Liver (tissue), 8 donors: ENCODE measurements at regions not wholly inside any gene's neighbourhood (a gene's known extent, or its start where the extent isn't known, plus 50 kb on each side); places are given as distances from the start of the nearest gene placed in this dataset.

Source experiments
- DNase-seq: peaks from one replicate; pipeline ENCODE4 v3.0.0-alpha.2; 2017; ENCODE audit warnings: low spot score
- H3K27ac ChIP-seq, 2 donors: one replicate each; pipeline ENCODE4 v1.7.0; 2013; ENCODE audit warnings: inconsistent platforms in 2 of 2, low read length in 2 of 2, control low read depth in 1 of 2, low read depth in 1 of 2, mild to moderate bottlenecking in 1 of 2
- H3K27me3 ChIP-seq, 4 donors: one replicate each; pipeline versions ENCODE4 v1.6.1 to v1.7.0; 2013; ENCODE audit warnings: low read length in 3 of 4, inconsistent platforms in 1 of 4, mild to moderate bottlenecking in 1 of 4, moderate library complexity in 1 of 4; ENCODE audit not compliant: control insufficient read depth in 4 of 4, insufficient read depth in 4 of 4
- H3K36me3 ChIP-seq, 4 donors: one replicate each; pipeline versions ENCODE4 v1.6.1 to v1.7.0; 2013; ENCODE audit warnings: low read length in 3 of 4, mild to moderate bottlenecking in 3 of 4, low read depth in 1 of 4, moderate library complexity in 1 of 4; ENCODE audit not compliant: control insufficient read depth in 4 of 4, insufficient read depth in 3 of 4
- H3K4me1 ChIP-seq, 4 donors: one replicate each; pipeline versions ENCODE4 v1.6.1 to v1.7.0; 2013; ENCODE audit warnings: low read length in 3 of 4, mild to moderate bottlenecking in 3 of 4, moderate library complexity in 1 of 4; ENCODE audit not compliant: control insufficient read depth in 4 of 4, insufficient read depth in 4 of 4
- H3K4me3 ChIP-seq, 3 donors: one replicate each; pipeline versions ENCODE4 v1.6.1 to v1.7.0; 2013; ENCODE audit warnings: low read length in 3 of 3, control low read depth in 1 of 3, low read depth in 1 of 3, mild to moderate bottlenecking in 1 of 3
- H3K9ac ChIP-seq, 2 donors: one replicate each; pipeline ENCODE4 v1.7.0; 2013; ENCODE audit warnings: low read length in 2 of 2, mild to moderate bottlenecking in 2 of 2, moderate library complexity in 2 of 2, control low read depth in 1 of 2, low read depth in 1 of 2
- H3K9me3 ChIP-seq, 4 donors: one replicate each; pipeline versions ENCODE4 v1.6.1 to v1.7.0; 2013; ENCODE audit warnings: low read length in 3 of 4; ENCODE audit not compliant: control insufficient read depth in 4 of 4
- EGR1 ChIP-seq, 2 donors: IDR thresholded peaks; 2 replicates each; pipeline ENCODE4 v1.6.1; 2016 to 2018; ENCODE audit warnings: antibody characterized with exemption in 2 of 2, low read depth in 2 of 2
- FOXA1 ChIP-seq: IDR thresholded peaks from 2 replicates; pipeline ENCODE4 v1.6.1; 2016; ENCODE audit warnings: antibody characterized with exemption
- FOXA2 ChIP-seq: IDR thresholded peaks from 2 replicates; pipeline ENCODE4 v1.6.1; 2016; ENCODE audit warnings: antibody characterized with exemption
- GABPA ChIP-seq, 2 donors: IDR thresholded peaks in 1 of 2; conservative IDR thresholded peaks in 1 of 2; 2 replicates each; pipeline ENCODE4 v1.6.1; 2016; ENCODE audit warnings: antibody characterized with exemption in 2 of 2, mild to moderate bottlenecking in 1 of 2, moderate library complexity in 1 of 2
- HNF4A ChIP-seq, 2 donors: conservative IDR thresholded peaks; 2 replicates each; pipeline ENCODE4 v1.6.1; 2016; ENCODE audit warnings: antibody characterized with exemption in 2 of 2, mild to moderate bottlenecking in 2 of 2
- HNF4G ChIP-seq: IDR thresholded peaks from 2 replicates; pipeline ENCODE4 v1.6.1; 2016; ENCODE audit warnings: antibody characterized with exemption
- JUND ChIP-seq, 2 donors: IDR thresholded peaks; 2 replicates each; pipeline ENCODE4 v1.6.1; 2016; ENCODE audit warnings: antibody characterized with exemption in 2 of 2
- NR2F2 ChIP-seq: IDR thresholded peaks from 2 replicates; pipeline ENCODE4 v1.6.1; 2016; ENCODE audit warnings: antibody characterized with exemption
- RAD21 ChIP-seq, 2 donors: IDR thresholded peaks; 2 replicates each; pipeline ENCODE4 v1.6.1; 2016; ENCODE audit warnings: antibody characterized with exemption in 2 of 2, mild to moderate bottlenecking in 2 of 2
- RXRA ChIP-seq, 2 donors: IDR thresholded peaks; 2 replicates each; pipeline ENCODE4 v1.6.1; 2017 to 2018; ENCODE audit warnings: antibody characterized with exemption in 2 of 2, mild to moderate bottlenecking in 1 of 2
- SP1 ChIP-seq: IDR thresholded peaks from 2 replicates; pipeline ENCODE4 v1.6.1; 2018; ENCODE audit warnings: antibody characterized with exemption, mild to moderate bottlenecking
- TAF1 ChIP-seq: conservative IDR thresholded peaks from 2 replicates; pipeline ENCODE4 v1.6.1; 2016; ENCODE audit warnings: antibody characterized with exemption, mild to moderate bottlenecking
- WGBS: extraction: QIAGEN DNeasy Blood & Tissue Kit; methylation state at CpG from one replicate; pipeline ENCODE4 v1.1.7; 2013; 5-methylcytosine and 5-hydroxymethylcytosine counted together
- TF ChIP-seq, protein P1 (sequence below): IDR thresholded peaks from 2 replicates; pipeline ENCODE4 v1.6.1; 2016; ENCODE audit warnings: antibody characterized with exemption
- TF ChIP-seq, protein P2 (sequence below): IDR thresholded peaks from 2 replicates; pipeline ENCODE4 v1.6.1; 2016; ENCODE audit warnings: antibody characterized with exemption
- TF ChIP-seq, protein P3 (sequence below): fragments of 150-350 bp; IDR thresholded peaks from 2 replicates; pipeline ENCODE4 v1.5.1; 2017; ENCODE audit warnings: improper control_type of control experiment, low read depth, low read length; ENCODE audit not compliant: missing input control
- TF ChIP-seq, protein P4 (sequence below): IDR thresholded peaks from 2 replicates; pipeline ENCODE4 v1.6.1; 2016; ENCODE audit warnings: antibody characterized with exemption
- donor health status: healthy.
- donor health status: healthy.
- donor health status: healthy.
- donor health status: healthy.
- donor health status: healthy.

DNA sequence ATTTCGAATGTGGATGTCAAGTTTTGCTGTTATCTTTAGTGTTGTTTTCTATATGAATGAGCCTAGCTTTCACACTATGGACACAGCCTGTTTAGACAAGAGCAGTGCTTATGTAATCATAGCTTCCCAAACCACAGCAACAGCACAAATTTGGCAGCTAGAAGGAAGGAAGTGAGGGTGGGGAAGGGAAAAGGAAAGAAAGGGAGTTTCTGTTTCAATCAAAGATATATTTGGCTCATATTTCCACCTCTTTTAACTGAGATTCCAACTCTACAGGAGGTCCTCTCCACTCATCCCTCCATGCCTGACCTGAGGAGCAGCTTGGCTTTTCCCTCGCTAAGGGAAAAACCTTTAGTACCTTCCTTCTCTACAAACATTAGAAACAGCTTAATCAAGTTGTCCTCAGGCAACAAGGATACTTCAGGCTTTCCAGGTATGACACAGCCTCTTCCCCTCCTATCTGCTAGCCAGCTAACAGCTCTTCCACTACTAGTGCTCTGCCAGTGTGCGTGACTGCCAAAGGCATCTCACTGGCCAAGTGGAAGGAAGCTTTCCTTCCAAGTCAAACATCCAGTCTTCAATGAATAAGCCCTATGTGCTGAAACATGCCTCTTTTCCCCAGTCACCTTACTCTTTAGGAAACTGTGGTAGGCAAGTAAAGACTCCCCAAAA is 268.6 kb upstream of the PTGER4 start:
- 71% methylated on average over 3 of the region's 3 CpGs for WGBS
- H3K36me3 ChIP-seq, result no peaks in the 10 kb centered on the region
- H3K9me3 ChIP-seq, result no peaks in the 10 kb centered on the region
- H3K27ac ChIP-seq, result peak overlapping the region in 1 of 2 donors; percentile 10
- no peak overlapping the region for H3K4me3 ChIP-seq
- no peak for DNase-seq
- H3K4me1 ChIP-seq, result no peaks in the 10 kb centered on the region
- TF ChIP-seq HNF4G (no peak), JUND (IDR thresholded peaks at IDR 0.05) (no peak), EGR1 (IDR thresholded peaks at IDR 0.05; ENCODE audit: low read depth in 2 of 2) (peak in 1 of 2 donors; percentile 24), GABPA (IDR thresholded peaks at IDR 0.05 in 1 of 2, conservative IDR thresholded peaks at IDR 0.05 in 1 of 2) (no peak), TAF1 (no peak), NR2F2 (no peak), SP1 (no peak), FOXA2 (no peak), RXRA (IDR thresholded peaks at IDR 0.05) (no peak)
- TF ChIP-seq, protein P1, sequence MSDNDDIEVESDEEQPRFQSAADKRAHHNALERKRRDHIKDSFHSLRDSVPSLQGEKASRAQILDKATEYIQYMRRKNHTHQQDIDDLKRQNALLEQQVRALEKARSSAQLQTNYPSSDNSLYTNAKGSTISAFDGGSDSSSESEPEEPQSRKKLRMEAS, result peak; percentile 57
- TF ChIP-seq, protein P2, sequence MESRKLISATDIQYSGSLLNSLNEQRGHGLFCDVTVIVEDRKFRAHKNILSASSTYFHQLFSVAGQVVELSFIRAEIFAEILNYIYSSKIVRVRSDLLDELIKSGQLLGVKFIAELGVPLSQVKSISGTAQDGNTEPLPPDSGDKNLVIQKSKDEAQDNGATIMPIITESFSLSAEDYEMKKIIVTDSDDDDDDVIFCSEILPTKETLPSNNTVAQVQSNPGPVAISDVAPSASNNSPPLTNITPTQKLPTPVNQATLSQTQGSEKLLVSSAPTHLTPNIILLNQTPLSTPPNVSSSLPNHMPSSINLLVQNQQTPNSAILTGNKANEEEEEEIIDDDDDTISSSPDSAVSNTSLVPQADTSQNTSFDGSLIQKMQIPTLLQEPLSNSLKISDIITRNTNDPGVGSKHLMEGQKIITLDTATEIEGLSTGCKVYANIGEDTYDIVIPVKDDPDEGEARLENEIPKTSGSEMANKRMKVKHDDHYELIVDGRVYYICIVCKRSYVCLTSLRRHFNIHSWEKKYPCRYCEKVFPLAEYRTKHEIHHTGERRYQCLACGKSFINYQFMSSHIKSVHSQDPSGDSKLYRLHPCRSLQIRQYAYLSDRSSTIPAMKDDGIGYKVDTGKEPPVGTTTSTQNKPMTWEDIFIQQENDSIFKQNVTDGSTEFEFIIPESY, result no peak
- H3K27me3 ChIP-seq, result no peaks in the 10 kb centered on the region
- H3K9ac ChIP-seq, result no peak overlapping the region

DNA sequence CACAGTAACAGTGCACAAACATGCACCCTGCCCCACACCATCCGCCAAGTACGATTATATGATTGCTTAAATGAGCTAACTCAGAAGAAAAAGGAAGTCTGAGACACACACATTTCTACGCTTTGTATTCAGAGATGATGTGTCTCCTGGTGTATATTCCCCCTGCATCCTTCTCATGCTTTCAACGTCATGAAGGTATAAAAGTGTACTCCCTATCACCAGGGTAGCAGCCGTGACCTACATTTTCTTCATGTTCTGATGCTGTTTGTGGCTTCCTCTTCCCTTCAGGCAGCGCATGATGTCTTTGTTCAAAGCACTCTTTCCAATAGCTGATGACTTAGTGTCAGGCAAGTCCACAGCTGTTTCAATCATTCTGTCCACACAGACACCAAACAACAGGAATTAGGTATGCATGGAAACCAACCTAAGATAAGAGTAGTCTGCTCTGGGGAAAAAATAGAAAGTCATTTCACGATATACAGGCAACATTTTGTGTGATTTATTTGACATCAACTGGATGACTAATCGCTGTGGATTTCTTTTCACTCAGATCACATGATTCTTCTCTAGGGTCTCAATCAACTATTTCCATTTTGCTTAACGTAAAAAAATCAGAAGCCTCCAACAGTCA is 269.4 kb upstream of the PTGER4 start:
- peak overlapping the region in 1 of 2 donors; percentile 10 for H3K27ac ChIP-seq
- H3K4me3 ChIP-seq, result no peak overlapping the region
- H3K36me3 ChIP-seq, result no peaks in the 10 kb centered on the region
- no peak overlapping the region for H3K9ac ChIP-seq
- no peak for DNase-seq
- WGBS, result 54% methylated on average over 9 of the region's 9 CpGs
- H3K9me3 ChIP-seq, result no peaks in the 10 kb centered on the region
- no peaks in the 10 kb centered on the region for H3K4me1 ChIP-seq
- no peaks in the 10 kb centered on the region for H3K27me3 ChIP-seq
- TF ChIP-seq, protein P3, sequence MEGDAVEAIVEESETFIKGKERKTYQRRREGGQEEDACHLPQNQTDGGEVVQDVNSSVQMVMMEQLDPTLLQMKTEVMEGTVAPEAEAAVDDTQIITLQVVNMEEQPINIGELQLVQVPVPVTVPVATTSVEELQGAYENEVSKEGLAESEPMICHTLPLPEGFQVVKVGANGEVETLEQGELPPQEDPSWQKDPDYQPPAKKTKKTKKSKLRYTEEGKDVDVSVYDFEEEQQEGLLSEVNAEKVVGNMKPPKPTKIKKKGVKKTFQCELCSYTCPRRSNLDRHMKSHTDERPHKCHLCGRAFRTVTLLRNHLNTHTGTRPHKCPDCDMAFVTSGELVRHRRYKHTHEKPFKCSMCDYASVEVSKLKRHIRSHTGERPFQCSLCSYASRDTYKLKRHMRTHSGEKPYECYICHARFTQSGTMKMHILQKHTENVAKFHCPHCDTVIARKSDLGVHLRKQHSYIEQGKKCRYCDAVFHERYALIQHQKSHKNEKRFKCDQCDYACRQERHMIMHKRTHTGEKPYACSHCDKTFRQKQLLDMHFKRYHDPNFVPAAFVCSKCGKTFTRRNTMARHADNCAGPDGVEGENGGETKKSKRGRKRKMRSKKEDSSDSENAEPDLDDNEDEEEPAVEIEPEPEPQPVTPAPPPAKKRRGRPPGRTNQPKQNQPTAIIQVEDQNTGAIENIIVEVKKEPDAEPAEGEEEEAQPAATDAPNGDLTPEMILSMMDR, result no peak
- TF ChIP-seq FOXA1 (no peak), SP1 (peak; percentile 20)
- TF ChIP-seq, protein P1, result no peak

DNA sequence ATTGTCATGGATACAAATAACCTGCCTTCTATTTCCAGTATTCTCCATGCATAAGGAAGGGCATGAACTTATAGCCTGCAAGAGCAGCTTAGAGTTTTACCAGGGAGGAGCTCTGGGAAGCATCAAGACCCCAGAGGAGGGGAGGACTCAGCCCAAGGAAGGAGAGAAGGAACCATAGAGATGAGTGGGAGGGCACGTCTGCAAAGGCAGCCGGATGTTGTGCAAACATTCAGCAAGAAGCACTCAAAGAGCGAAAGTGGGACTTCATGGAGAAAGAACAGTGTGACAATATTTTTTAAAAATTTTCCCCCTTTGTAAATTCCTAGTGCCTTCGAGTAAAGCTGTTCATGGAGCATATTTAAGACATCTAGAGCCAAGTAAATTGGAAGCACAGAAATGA is 270.1 kb upstream of the PTGER4 start:
- Histone ChIP-seq H3K36me3 (no peaks in the 10 kb centered on the region), H3K27me3 (no peaks in the 10 kb centered on the region), H3K4me1 (no peaks in the 10 kb centered on the region), H3K9ac (no peak overlapping the region), H3K9me3 (no peaks in the 10 kb centered on the region), H3K27ac (peak overlapping the region; percentile 10 to 22), H3K4me3 (no peak overlapping the region)
- WGBS, result 70% methylated on average over 4 of the region's 4 CpGs
- no peak for DNase-seq
- TF ChIP-seq HNF4A (conservative IDR thresholded peaks at IDR 0.05), result no peak
- TF ChIP-seq, protein P4, sequence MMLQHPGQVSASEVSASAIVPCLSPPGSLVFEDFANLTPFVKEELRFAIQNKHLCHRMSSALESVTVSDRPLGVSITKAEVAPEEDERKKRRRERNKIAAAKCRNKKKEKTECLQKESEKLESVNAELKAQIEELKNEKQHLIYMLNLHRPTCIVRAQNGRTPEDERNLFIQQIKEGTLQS, result no peak
- TF ChIP-seq, protein P3, result no peak
- TF ChIP-seq EGR1 (IDR thresholded peaks at IDR 0.05; ENCODE audit: low read depth in 2 of 2), result no peak
- TF ChIP-seq, protein P2, result no peak
- no peak for TF ChIP-seq SP1
- no peak for TF ChIP-seq RAD21 (IDR thresholded peaks at IDR 0.05)
- no peak for TF ChIP-seq TAF1
- TF ChIP-seq, protein P1, result no peak
- TF ChIP-seq HNF4G, result no peak
